NCI-H187 (cell line): ENCODE measurements at regions not wholly inside any gene's neighbourhood (a gene's known extent, or its start where the extent isn't known, plus 50 kb on each side); places are given as distances from the start of the nearest gene placed in this dataset.
"Not testable (repeated sequence)": the region's sequence is repeated elsewhere in the genome, so short reads cannot be mapped to it uniquely, and the experiment has no call there.

ENCODE experiments used
- DNase-seq, 2 experiments: peaks; one replicate each; lab custom pipeline; 2025; lab: John Stamatoyannopoulos, UW

GRCh38 chr5:173667702-173668101, 51.3 kb upstream of the BOD1 start:
- no peak for DNase-seq

GRCh38 chr5:173668245-173668800, 51.9 kb upstream of the BOD1 start:
- no peak for DNase-seq

GRCh38 chr5:173668910-173669309, 52.5 kb upstream of the BOD1 start:
- DNase-seq: no peak

GRCh38 chr5:173669483-173669882, 53.0 kb upstream of the BOD1 start:
- no peak for DNase-seq

GRCh38 chr5:173670130-173670651, 53.7 kb upstream of the BOD1 start:
- DNase-seq: no peak

GRCh38 chr5:173670791-173671120, 54.3 kb upstream of the BOD1 start:
- DNase-seq: no peak

GRCh38 chr5:173671121-173671949, 54.9 kb upstream of the BOD1 start:
- DNase-seq: no peak

- no peak for DNase-seq
Measured at GRCh38 chr5:173672166-173672565, 55.7 kb upstream of the BOD1 start.

GRCh38 chr5:173672891-173673290, 56.4 kb upstream of the BOD1 start:
- no peak for DNase-seq

GRCh38 chr5:173673295-173674101, 57.0 kb upstream of the BOD1 start:
- peak in 1 of 2 experiments; percentile 17 for DNase-seq

GRCh38 chr5:173675287-173675996, 59.0 kb upstream of the BOD1 start:
- no peak for DNase-seq

- DNase-seq: no peak
Measured at GRCh38 chr5:173676375-173676774, 59.9 kb upstream of the BOD1 start.

GRCh38 chr5:173677125-173677672, 60.7 kb upstream of the BOD1 start:
- DNase-seq: no peak

GRCh38 chr5:173679909-173680630, 63.6 kb upstream of the BOD1 start:
- DNase-seq: no peak

GRCh38 chr5:173680660-173681242, 64.3 kb upstream of the BOD1 start:
- no peak for DNase-seq

- no peak for DNase-seq
Measured at GRCh38 chr5:173682313-173682712, 65.9 kb upstream of the BOD1 start.

- not testable (repeated sequence) for DNase-seq
Measured at GRCh38 chr5:173684535-173684934, 68.1 kb upstream of the BOD1 start.

GRCh38 chr5:173686950-173687349, 70.5 kb upstream of the BOD1 start:
- no peak for DNase-seq

- DNase-seq: no peak
Measured at GRCh38 chr5:173688703-173689102, 72.3 kb upstream of the BOD1 start.

GRCh38 chr5:173689171-173689736, 72.8 kb upstream of the BOD1 start:
- DNase-seq: no peak
